GM12878 (cell line): ENCODE measurements at regions not wholly inside any gene's neighbourhood (a gene's known extent, or its start where the extent isn't known, plus 50 kb on each side); places are given as distances from the start of the nearest gene placed in this dataset.

Source experiments
- ATAC-seq: fragments of 200-7000 bp; cut with Tn5 transposase; 3 replicates; pipeline ENCODE4 v1.9.1; 2020; ENCODE audit warnings: mild to moderate bottlenecking, moderate library complexity
- BruUV-seq: library from RNA; stranded (reverse); fragments of 400-500 nt; replicated peaks from 2 replicates; lab custom pipeline; 2021; lab: Mats Ljungman, UMichigan
- CTCF ChIA-PET: fragments of 300-600 bp; sonication (Branson Sonifier 250); formaldehyde crosslinking; extraction: SDS; loops from one replicate; lab custom pipeline; 2021; ENCODE audit warnings: inconsistent platforms; lab: Yijun Ruan, JAX
- POLR2A ChIA-PET: fragments of 350-600 bp; formaldehyde crosslinking; extraction: SDS; loops from one replicate; lab custom pipeline; 2021; ENCODE audit warnings: inconsistent platforms; lab: Charles Lee
- RAD21 ChIA-PET: fragments of 300-600 bp; sonication (Branson Sonifier 250); formaldehyde crosslinking; loops from one replicate; lab custom pipeline; 2023; ENCODE audit warnings: antibody characterized with exemption; ENCODE audit not compliant: unreplicated experiment; lab: Charles Lee
- SMC1A ChIA-PET: fragments of 300-600 bp; sonication (Branson Sonifier 250); formaldehyde crosslinking; loops from one replicate; lab custom pipeline; 2023; ENCODE audit not compliant: unreplicated experiment, uncharacterized antibody; lab: Charles Lee
- DNase-seq: peaks from one replicate; pipeline ENCODE4 v3.0.0-alpha.2; 2011; ENCODE audit warnings: low read depth, low spot score
- FAIRE-seq: peaks from 3 replicates; lab custom pipeline; 2011; peaks lifted over from hg19 to GRCh38; lab: Jason Lieb, UNC
- H2AFZ ChIP-seq: 2 replicates; pipeline ENCODE4 v1.6.0; 2011; ENCODE audit warnings: low read depth, low read length, control low read depth; ENCODE audit not compliant: control insufficient read depth
- H3K27ac ChIP-seq: 2 replicates; pipeline ENCODE4 v1.5.1; 2011; ENCODE audit warnings: control low read depth; ENCODE audit not compliant: control insufficient read depth, insufficient read depth
- H3K27me3 ChIP-seq, 2 experiments: replicated peaks in 1 of 2; 2 replicates each; pipeline versions ENCODE4 v1.6.0 to v1.6.1; 2011; ENCODE audit warnings: low read length in 1 of 2; ENCODE audit not compliant: control insufficient read depth in 2 of 2, insufficient read depth in 2 of 2
- H3K36me3 ChIP-seq, 2 experiments: 2 replicates each; pipeline ENCODE4 v1.5.1; 2011; ENCODE audit warnings: low read length in 1 of 2; ENCODE audit not compliant: control insufficient read depth in 2 of 2, insufficient read depth in 2 of 2
- H3K4me1 ChIP-seq: 2 replicates; pipeline ENCODE4 v1.6.1; 2011; ENCODE audit warnings: mild to moderate bottlenecking, low read length, moderate library complexity, mixed read lengths; ENCODE audit not compliant: control insufficient read depth, insufficient read depth
- H3K4me2 ChIP-seq: 2 replicates; pipeline ENCODE4 v1.6.0; 2011; ENCODE audit warnings: control low read depth; ENCODE audit not compliant: control insufficient read depth, insufficient read depth
- H3K4me3 ChIP-seq: fragments of 200-600 bp; sonication (generic); 2 replicates; pipeline ENCODE4 v1.5.1; 2016
- H3K79me2 ChIP-seq: 2 replicates; pipeline ENCODE4 v1.6.0; 2011; ENCODE audit warnings: low read length; ENCODE audit not compliant: control insufficient read depth, insufficient read depth
- H3K9ac ChIP-seq: 2 replicates; pipeline ENCODE4 v1.8.0; 2011; ENCODE audit warnings: low read length, control low read depth, mixed read lengths; ENCODE audit not compliant: control insufficient read depth, insufficient read depth
- H3K9me3 ChIP-seq: replicated peaks from 3 replicates; pipeline ENCODE4 v1.5.1; 2011; ENCODE audit warnings: mild to moderate bottlenecking, low read length; ENCODE audit not compliant: control insufficient read depth, insufficient read depth
- H4K20me1 ChIP-seq: 2 replicates; pipeline ENCODE4 v1.6.0; 2011; ENCODE audit not compliant: control insufficient read depth, insufficient read depth
- CUX1 ChIP-seq: IDR thresholded peaks from 2 replicates; pipeline ENCODE4 v1.6.1; 2012; ENCODE audit warnings: improper control_type of control experiment, low read depth, low read length; ENCODE audit not compliant: insufficient replicate concordance
- E2F4 ChIP-seq: IDR thresholded peaks from 2 replicates; pipeline ENCODE4 v1.6.1; 2012; ENCODE audit warnings: low read depth, low read length, improper control_type of control experiment
- HDGF ChIP-seq: fragments of 450-650 bp; IDR thresholded peaks from 2 replicates; pipeline ENCODE4 v1.6.1; 2016; ENCODE audit warnings: antibody characterized with exemption
- IKZF1 ChIP-seq: fragments of 450-650 bp; conservative IDR thresholded peaks from 2 replicates; pipeline ENCODE4 v1.6.1; 2017; ENCODE audit warnings: antibody characterized with exemption, mild to moderate bottlenecking
- IRF4 ChIP-seq: IDR thresholded peaks from 2 replicates; pipeline ENCODE4 v1.6.1; 2011; ENCODE audit warnings: low read depth, low read length
- KDM1A ChIP-seq: fragments of 200-600 bp; sonication (generic); IDR thresholded peaks from 2 replicates; pipeline ENCODE4 v1.6.1; 2016; ENCODE audit warnings: borderline replicate concordance
- POLR2A ChIP-seq: IDR thresholded peaks from 2 replicates; pipeline ENCODE4 v1.6.1; 2011; ENCODE audit warnings: low read depth, mild to moderate bottlenecking, low read length
- RAD51 ChIP-seq: fragments of 450-650 bp; IDR thresholded peaks from 2 replicates; pipeline ENCODE4 v1.6.1; 2016; ENCODE audit warnings: moderate library complexity, mild to moderate bottlenecking, inconsistent platforms
- SP1 ChIP-seq: IDR thresholded peaks from one replicate; pipeline ENCODE4 v1.6.1; 2011; ENCODE audit warnings: low read depth, low read length
- STAT1 ChIP-seq: fragments of 450-650 bp; conservative IDR thresholded peaks from 2 replicates; pipeline ENCODE4 v1.6.1; 2014; ENCODE audit warnings: antibody characterized with exemption, mild to moderate bottlenecking
- TBL1XR1 ChIP-seq: IDR thresholded peaks from 2 replicates; pipeline ENCODE4 v1.6.1; 2012; ENCODE audit warnings: low read depth, low read length, improper control_type of control experiment
- ZBED1 ChIP-seq: IDR thresholded peaks from 2 replicates; pipeline ENCODE4 v1.6.1; 2016; ENCODE audit warnings: borderline replicate concordance
- ZNF217 ChIP-seq: fragments of 450-650 bp; IDR thresholded peaks from 2 replicates; pipeline ENCODE4 v1.6.1; 2017; ENCODE audit warnings: antibody characterized with exemption, mild to moderate bottlenecking
- ZZZ3 ChIP-seq: IDR thresholded peaks from 2 replicates; pipeline ENCODE4 v1.6.1; 2011; ENCODE audit warnings: low read depth; ENCODE audit not compliant: control insufficient read depth, insufficient read length
- WGBS: methylation state at CpG from one replicate; pipeline ENCODE4 v1.1.6; 2016; ENCODE audit warnings: low lambda C conversion rate; ENCODE audit not compliant: insufficient replicate concordance, insufficient coverage; ENCODE audit errors: missing lambda C conversion rate; 5-methylcytosine and 5-hydroxymethylcytosine counted together
- in situ Hi-C: fragments of 300-500 bp; cut with MboI; formaldehyde crosslinking; loops from 9 replicates; pipeline ENCODE4 v1.14.3; 2018; ENCODE audit warnings: mixed read lengths
- intact Hi-C: fragments of 100-400 bp; cut with micrococcal nuclease; formaldehyde crosslinking; loops from one replicate; pipeline ENCODE4 v1.14.2; 2022; ENCODE audit not compliant: unreplicated experiment
- TF ChIP-seq, protein P1 (sequence below): fragments of 450-650 bp; conservative IDR thresholded peaks from 2 replicates; pipeline ENCODE4 v1.6.1; 2017; ENCODE audit warnings: mild to moderate bottlenecking, moderate library complexity
- TF ChIP-seq, protein P2 (sequence below): fragments of 450-650 bp; IDR thresholded peaks from 2 replicates; pipeline ENCODE4 v1.6.1; 2017; ENCODE audit warnings: borderline replicate concordance

DNA sequence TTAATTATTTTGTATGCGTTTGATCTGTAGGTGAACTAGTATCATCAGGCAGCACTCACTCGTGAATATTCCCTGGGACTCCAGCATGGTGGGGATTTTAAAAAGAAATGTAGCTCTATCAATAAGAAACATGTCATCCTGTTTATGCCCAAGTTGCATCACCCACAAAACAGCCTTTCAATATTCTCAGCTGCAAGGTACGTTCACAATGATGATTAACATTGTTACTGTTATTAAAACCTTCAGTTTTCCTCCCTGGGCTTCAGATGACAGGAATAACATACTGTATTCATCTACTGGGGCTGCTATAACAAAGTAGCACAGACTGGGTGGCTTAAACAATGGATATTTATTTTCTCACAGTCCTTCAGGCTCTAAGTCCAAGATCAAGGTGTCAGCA lies 87.9 kb upstream of the KLHL29 start:
- DNase-seq (no peak), ATAC-seq (no peak), FAIRE-seq (no peak)
- Histone ChIP-seq H3K4me2 (no peak overlapping the region), H3K27ac (no peak overlapping the region), H3K79me2 (no peaks in the 10 kb centered on the region), H4K20me1 (no peaks in the 10 kb centered on the region), H3K9me3 (no peaks in the 10 kb centered on the region), H3K4me3 (no peak overlapping the region), H3K9ac (no peak overlapping the region), H3K27me3 (peaks cover 0 to 8% of the 10 kb centered on the region in 2 experiments; a peak in 2 of 4 replicates), H2AFZ (no peak overlapping the region), H3K4me1 (no peaks in the 10 kb centered on the region), H3K36me3 (no peaks in the 10 kb centered on the region)
- no peak for TF ChIP-seq ZNF217
- TF ChIP-seq, protein P1, sequence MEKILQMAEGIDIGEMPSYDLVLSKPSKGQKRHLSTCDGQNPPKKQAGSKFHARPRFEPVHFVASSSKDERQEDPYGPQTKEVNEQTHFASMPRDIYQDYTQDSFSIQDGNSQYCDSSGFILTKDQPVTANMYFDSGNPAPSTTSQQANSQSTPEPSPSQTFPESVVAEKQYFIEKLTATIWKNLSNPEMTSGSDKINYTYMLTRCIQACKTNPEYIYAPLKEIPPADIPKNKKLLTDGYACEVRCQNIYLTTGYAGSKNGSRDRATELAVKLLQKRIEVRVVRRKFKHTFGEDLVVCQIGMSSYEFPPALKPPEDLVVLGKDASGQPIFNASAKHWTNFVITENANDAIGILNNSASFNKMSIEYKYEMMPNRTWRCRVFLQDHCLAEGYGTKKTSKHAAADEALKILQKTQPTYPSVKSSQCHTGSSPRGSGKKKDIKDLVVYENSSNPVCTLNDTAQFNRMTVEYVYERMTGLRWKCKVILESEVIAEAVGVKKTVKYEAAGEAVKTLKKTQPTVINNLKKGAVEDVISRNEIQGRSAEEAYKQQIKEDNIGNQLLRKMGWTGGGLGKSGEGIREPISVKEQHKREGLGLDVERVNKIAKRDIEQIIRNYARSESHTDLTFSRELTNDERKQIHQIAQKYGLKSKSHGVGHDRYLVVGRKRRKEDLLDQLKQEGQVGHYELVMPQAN: no peak
- no peak for TF ChIP-seq ZZZ3
- TF ChIP-seq IRF4: no peak
- TF ChIP-seq, protein P2, sequence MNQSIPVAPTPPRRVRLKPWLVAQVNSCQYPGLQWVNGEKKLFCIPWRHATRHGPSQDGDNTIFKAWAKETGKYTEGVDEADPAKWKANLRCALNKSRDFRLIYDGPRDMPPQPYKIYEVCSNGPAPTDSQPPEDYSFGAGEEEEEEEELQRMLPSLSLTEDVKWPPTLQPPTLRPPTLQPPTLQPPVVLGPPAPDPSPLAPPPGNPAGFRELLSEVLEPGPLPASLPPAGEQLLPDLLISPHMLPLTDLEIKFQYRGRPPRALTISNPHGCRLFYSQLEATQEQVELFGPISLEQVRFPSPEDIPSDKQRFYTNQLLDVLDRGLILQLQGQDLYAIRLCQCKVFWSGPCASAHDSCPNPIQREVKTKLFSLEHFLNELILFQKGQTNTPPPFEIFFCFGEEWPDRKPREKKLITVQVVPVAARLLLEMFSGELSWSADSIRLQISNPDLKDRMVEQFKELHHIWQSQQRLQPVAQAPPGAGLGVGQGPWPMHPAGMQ: no peak
- no peak for TF ChIP-seq IKZF1
- TF ChIP-seq E2F4: no peak
- TF ChIP-seq KDM1A: no peak
- TF ChIP-seq RAD51: no peak
- no peak for TF ChIP-seq HDGF
- no peak for TF ChIP-seq STAT1
- TF ChIP-seq SP1: no peak
- no peak for TF ChIP-seq CUX1
- TF ChIP-seq ZBED1: no peak
- no peak for TF ChIP-seq POLR2A
- TF ChIP-seq TBL1XR1: no peak
- ChIA-PET RAD21 (no interaction called here), POLR2A (no interaction called here), SMC1A (interaction anchor here (1.1 kb wide), 1 partner anchor 59 kb away, joined by 3 read pairs; no protein-coding TSS in a partner anchor), CTCF (interaction anchor here (1.0 to 1.2 kb wide), 2 partner anchors 16 to 82 kb away, joined by 4 read pairs; no protein-coding TSS in a partner anchor)
- intact Hi-C loops: no loop called here
- in situ Hi-C loops: no loop called here
- no TSS peak for BruUV-seq
- 33% methylated on average over 3 of the region's 3 CpGs for WGBS
